GM23248 (cell line): ENCODE measurements at regions not wholly inside any gene's neighbourhood (a gene's known extent, or its start where the extent isn't known, plus 50 kb on each side); places are given as distances from the start of the nearest gene placed in this dataset.

Experiments used
- DNase-seq: peaks from one replicate; pipeline ENCODE4 v3.0.0-alpha.2; 2015
- H2AFZ ChIP-seq: fragments of 200-600 bp; sonication (generic); 2 replicates; pipeline ENCODE4 v1.6.1; 2016; ENCODE audit warnings: antibody characterized with exemption
- H3F3A ChIP-seq: fragments of 200-600 bp; sonication (generic); 2 replicates; pipeline ENCODE4 v1.6.1; 2016; ENCODE audit warnings: mild to moderate bottlenecking, antibody characterized with exemption, mixed run types; ENCODE audit not compliant: insufficient read depth
- H3K27ac ChIP-seq: fragments of 200-600 bp; sonication (generic); 2 replicates; pipeline ENCODE4 v1.5.1; 2016; ENCODE audit warnings: mild to moderate bottlenecking
- H3K27me3 ChIP-seq: fragments of 200-600 bp; sonication (generic); replicated peaks from 2 replicates; pipeline ENCODE4 v1.6.1; 2016; ENCODE audit warnings: mild to moderate bottlenecking; ENCODE audit not compliant: insufficient read depth
- H3K36me3 ChIP-seq: fragments of 200-600 bp; sonication (generic); 2 replicates; pipeline ENCODE4 v1.6.1; 2016; ENCODE audit warnings: low read depth, mild to moderate bottlenecking
- H3K4me1 ChIP-seq: fragments of 200-600 bp; sonication (generic); 2 replicates; pipeline ENCODE4 v1.6.1; 2016; ENCODE audit warnings: mild to moderate bottlenecking; ENCODE audit not compliant: insufficient read depth
- H3K4me2 ChIP-seq: fragments of 200-600 bp; sonication (generic); one replicate; pipeline ENCODE4 v1.6.1; 2016; ENCODE audit warnings: mild to moderate bottlenecking; ENCODE audit not compliant: unreplicated experiment
- H3K4me3 ChIP-seq: fragments of 200-600 bp; sonication (generic); 2 replicates; pipeline ENCODE4 v1.5.1; 2016; ENCODE audit warnings: mild to moderate bottlenecking
- H3K79me2 ChIP-seq: fragments of 200-600 bp; sonication (generic); 2 replicates; pipeline ENCODE4 v1.6.1; 2016; ENCODE audit warnings: mild to moderate bottlenecking; ENCODE audit not compliant: insufficient read depth
- H3K9ac ChIP-seq: fragments of 200-600 bp; sonication (generic); 2 replicates; pipeline ENCODE4 v1.6.1; 2016; ENCODE audit warnings: mild to moderate bottlenecking
- H3K9me2 ChIP-seq: fragments of 200-600 bp; sonication (generic); 2 replicates; pipeline ENCODE4 v1.6.1; 2016; ENCODE audit warnings: mixed run types, mild to moderate bottlenecking, moderate library complexity; ENCODE audit not compliant: insufficient read depth
- H3K9me3 ChIP-seq: fragments of 200-600 bp; sonication (generic); one replicate; pipeline ENCODE4 v1.6.1; 2017; ENCODE audit warnings: low read depth
- H4K20me1 ChIP-seq: fragments of 200-600 bp; sonication (generic); 2 replicates; pipeline ENCODE4 v1.6.0; 2016; ENCODE audit not compliant: insufficient read depth
- EZH2 ChIP-seq: fragments of 200-600 bp; sonication (generic); IDR thresholded peaks from 2 replicates; pipeline ENCODE4 v1.6.1; 2018; ENCODE audit warnings: antibody characterized with exemption, mild to moderate bottlenecking; ENCODE audit not compliant: insufficient read depth, poor library complexity, severe bottlenecking
- EZH2phosphoT487 ChIP-seq: fragments of 200-600 bp; sonication (generic); IDR thresholded peaks from 2 replicates; pipeline ENCODE4 v1.6.1; 2018; ENCODE audit warnings: antibody characterized with exemption, moderate library complexity, mild to moderate bottlenecking, low read depth; ENCODE audit not compliant: insufficient read depth
- WGBS, 2 experiments: methylation state at CpG; one replicate each; pipeline ENCODE4 v1.1.6; 2015 to 2017; ENCODE audit warnings: low lambda C conversion rate in 2 of 2, low coverage in 1 of 2; ENCODE audit errors: missing lambda C conversion rate in 2 of 2; 5-methylcytosine and 5-hydroxymethylcytosine counted together
- in situ Hi-C: fragments of 300-500 bp; cut with MboI; formaldehyde crosslinking; loops from 2 replicates; pipeline ENCODE4 v1.15.0; 2020

DNA sequence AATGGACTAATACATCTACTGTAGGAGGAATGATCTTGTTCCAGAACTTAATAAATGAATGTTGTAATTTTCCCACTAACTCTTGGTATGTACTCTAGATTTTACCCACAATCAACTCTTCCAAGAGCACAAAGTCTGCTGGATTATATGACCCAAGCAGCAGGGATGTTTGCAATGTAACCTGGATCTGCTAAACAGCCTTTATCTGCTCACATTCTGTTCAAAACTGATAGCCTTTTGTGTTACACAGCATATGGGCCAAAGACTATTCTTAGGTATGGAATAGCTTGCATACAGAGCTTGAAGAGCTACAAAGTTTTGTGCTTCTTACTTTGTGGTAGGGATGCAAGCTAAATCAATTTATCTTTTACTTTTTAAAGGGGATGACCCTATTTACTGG is 213.7 kb upstream of the DCN start:
- Histone ChIP-seq H3K4me3 (no peak overlapping the region), H3K4me2 (no peak overlapping the region), H3K9ac (no peak overlapping the region), H3K4me1 (no peaks in the 10 kb centered on the region), H3K79me2 (no peaks in the 10 kb centered on the region), H3K27ac (no peak overlapping the region), H3K36me3 (no peaks in the 10 kb centered on the region), H3K9me3 (no peaks in the 10 kb centered on the region), H3K9me2 (no peaks in the 10 kb centered on the region), H3K27me3 (no peaks in the 10 kb centered on the region), H4K20me1 (no peaks in the 10 kb centered on the region; the same call in 1 of the 2 replicates), H3F3A (no peaks in the 10 kb centered on the region), H2AFZ (no peak overlapping the region)
- in situ Hi-C loops = loop anchor here (10.0 kb wide), 1 partner anchor 1249 kb away; no protein-coding TSS in a partner anchor
- DNase-seq = no peak
- TF ChIP-seq EZH2 (no peak), EZH2phosphoT487 (no peak)

DNA sequence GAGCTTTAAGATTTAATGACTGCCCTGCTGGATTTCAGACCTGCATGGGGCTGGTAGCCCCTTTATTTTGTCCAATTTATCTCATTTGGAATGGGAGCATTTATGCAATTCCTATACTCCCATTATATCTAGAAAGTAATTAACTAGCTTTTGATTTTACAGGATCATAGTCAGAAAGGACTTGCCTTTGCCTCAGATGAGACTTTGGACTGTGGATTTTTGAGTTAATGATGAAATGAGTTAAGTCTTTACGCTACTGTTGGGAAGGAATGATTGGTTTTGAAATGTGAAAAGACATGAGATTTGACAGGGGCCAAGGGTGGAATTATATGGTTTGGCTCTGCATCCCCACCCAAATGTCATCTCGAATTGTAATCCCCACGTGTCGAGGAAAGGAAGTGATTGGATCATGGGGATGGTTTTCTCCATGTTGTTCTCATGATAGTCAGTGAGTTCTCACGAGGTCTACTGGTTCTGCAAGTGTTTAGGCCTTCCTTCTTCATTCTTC is 213.1 kb upstream of the DCN start:
- Histone ChIP-seq H3K27ac (no peak overlapping the region), H3K4me3 (no peak overlapping the region), H3K4me2 (no peak overlapping the region), H4K20me1 (no peaks in the 10 kb centered on the region; the same call in 1 of the 2 replicates), H3K36me3 (no peaks in the 10 kb centered on the region), H3K27me3 (no peaks in the 10 kb centered on the region), H3K4me1 (no peaks in the 10 kb centered on the region), H3K9me2 (no peaks in the 10 kb centered on the region), H3K9ac (no peak overlapping the region), H2AFZ (no peak overlapping the region), H3K9me3 (no peaks in the 10 kb centered on the region), H3K79me2 (no peaks in the 10 kb centered on the region), H3F3A (no peaks in the 10 kb centered on the region)
- in situ Hi-C loops = loop anchor here (10.0 kb wide), 1 partner anchor 1249 kb away; no protein-coding TSS in a partner anchor
- TF ChIP-seq EZH2phosphoT487 (no peak), EZH2 (no peak)
- no peak for DNase-seq
- WGBS, 2 experiments = 42 to 47% methylated on average over 5 of the region's 5 CpGs

DNA sequence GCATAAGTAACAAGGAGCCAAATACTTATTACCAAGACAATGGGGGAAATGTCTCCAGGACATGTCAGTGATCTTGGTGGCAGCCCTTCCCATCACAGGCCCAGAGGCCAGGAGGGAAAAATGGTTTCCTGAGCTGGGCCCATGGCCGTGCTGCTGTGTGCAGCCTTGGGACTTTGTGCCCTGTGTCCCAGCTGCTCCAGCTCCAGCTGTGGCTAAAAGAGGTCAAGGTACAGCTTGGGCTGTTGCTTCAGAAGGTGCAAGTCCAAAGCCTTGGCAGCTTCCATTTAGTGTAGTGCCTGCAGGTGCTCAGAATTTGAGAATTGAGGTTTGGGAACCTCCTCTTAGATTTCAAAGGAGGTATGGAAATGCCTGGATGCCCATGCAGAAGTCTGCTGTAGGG is 212.3 kb upstream of the DCN start:
- Histone ChIP-seq H4K20me1 (no peaks in the 10 kb centered on the region; the same call in 1 of the 2 replicates), H3K9me2 (no peaks in the 10 kb centered on the region), H3K4me2 (no peak overlapping the region), H3K4me3 (no peak overlapping the region), H3F3A (no peaks in the 10 kb centered on the region), H3K9me3 (no peaks in the 10 kb centered on the region), H2AFZ (no peak overlapping the region), H3K27me3 (no peaks in the 10 kb centered on the region), H3K27ac (no peak overlapping the region), H3K9ac (no peak overlapping the region), H3K4me1 (no peaks in the 10 kb centered on the region), H3K36me3 (no peaks in the 10 kb centered on the region), H3K79me2 (no peaks in the 10 kb centered on the region)
- 73 to 87% methylated on average over 1 of the region's 1 CpG for WGBS, 2 experiments
- no peak for DNase-seq
- in situ Hi-C loops = loop anchor here (10.0 kb wide), 1 partner anchor 1250 kb away; no protein-coding TSS in a partner anchor
- TF ChIP-seq EZH2phosphoT487 (no peak), EZH2 (no peak)

DNA sequence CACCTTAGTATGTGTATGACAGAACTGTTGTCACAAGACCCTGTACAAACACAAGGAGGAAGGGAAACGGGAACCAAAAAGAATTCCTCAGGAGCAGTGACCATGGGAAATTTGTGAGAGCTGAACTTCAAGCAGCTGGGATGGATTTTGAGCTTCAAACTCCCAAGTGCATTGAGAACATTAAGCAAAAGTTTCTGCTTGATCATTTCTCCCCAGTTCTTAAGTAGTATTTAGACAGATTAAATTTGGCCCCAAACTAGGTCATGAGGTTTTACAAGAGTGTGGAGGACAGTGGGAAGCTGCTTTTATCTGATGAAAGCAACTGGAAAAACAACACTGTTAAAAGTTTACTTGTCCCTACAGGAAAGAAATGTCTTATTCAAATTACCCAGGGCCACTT is 206.0 kb upstream of the DCN start:
- no peaks in the 10 kb centered on the region for H3F3A ChIP-seq
- H3K4me3 ChIP-seq = no peak overlapping the region
- no peak overlapping the region for H2AFZ ChIP-seq
- no peak overlapping the region for H3K9ac ChIP-seq
- no peak overlapping the region for H3K4me2 ChIP-seq
- no peaks in the 10 kb centered on the region; the same call in 1 of the 2 replicates for H4K20me1 ChIP-seq
- no peak for DNase-seq
- H3K9me3 ChIP-seq = no peaks in the 10 kb centered on the region
- TF ChIP-seq EZH2phosphoT487 (no peak), EZH2 (no peak)
- 17 to 18% methylated on average over 1 of the region's 1 CpG for WGBS, 2 experiments
- H3K36me3 ChIP-seq = no peaks in the 10 kb centered on the region
- H3K27me3 ChIP-seq = 0 out of 2 replicates have a peak, but pooled peaks cover 3% of the 10 kb centered on the region
- H3K4me1 ChIP-seq = no peaks in the 10 kb centered on the region
- in situ Hi-C loops = loop anchor here (10.0 kb wide), 1 partner anchor 756 kb away; the partner anchor contains the start of gene BTG1
- H3K27ac ChIP-seq = no peak overlapping the region
- H3K9me2 ChIP-seq = no peaks in the 10 kb centered on the region
- no peaks in the 10 kb centered on the region for H3K79me2 ChIP-seq
